A172 (cell line): ENCODE measurements at regions not wholly inside any gene's neighbourhood (a gene's known extent, or its start where the extent isn't known, plus 50 kb on each side); places are given as distances from the start of the nearest gene placed in this dataset.
A peak's percentile ranks its signal among the peaks of the same experiment; 100 is the strongest.
"Not testable (repeated sequence)": the region's sequence is repeated elsewhere in the genome, so short reads cannot be mapped to it uniquely, and the experiment has no call there.

Experiments
- DNase-seq: peaks from one replicate; pipeline ENCODE4 v3.0.0-alpha.2; 2015; ENCODE audit warnings: low spot score

DNA sequence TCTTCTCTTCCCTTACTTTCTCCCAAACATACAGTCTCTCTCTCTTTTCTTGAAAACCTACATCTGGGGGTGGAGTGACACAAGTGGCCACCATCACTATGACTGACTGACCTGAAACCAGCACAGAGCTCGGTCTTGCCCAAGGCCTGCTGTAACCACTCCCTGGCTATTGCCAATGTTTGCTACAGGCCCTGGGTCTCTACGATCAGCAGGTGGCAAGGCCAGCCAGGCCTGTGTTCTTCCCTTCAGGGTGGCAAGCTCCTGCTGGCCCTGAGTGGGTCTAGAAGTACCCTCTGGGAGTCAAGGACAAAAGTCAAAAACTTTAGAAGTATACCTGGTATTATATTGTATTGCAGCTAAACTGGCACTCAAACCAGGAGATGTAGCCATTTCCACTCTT lies 140.9 kb upstream of the TGFBR2 start:
- no peak for DNase-seq

DNA sequence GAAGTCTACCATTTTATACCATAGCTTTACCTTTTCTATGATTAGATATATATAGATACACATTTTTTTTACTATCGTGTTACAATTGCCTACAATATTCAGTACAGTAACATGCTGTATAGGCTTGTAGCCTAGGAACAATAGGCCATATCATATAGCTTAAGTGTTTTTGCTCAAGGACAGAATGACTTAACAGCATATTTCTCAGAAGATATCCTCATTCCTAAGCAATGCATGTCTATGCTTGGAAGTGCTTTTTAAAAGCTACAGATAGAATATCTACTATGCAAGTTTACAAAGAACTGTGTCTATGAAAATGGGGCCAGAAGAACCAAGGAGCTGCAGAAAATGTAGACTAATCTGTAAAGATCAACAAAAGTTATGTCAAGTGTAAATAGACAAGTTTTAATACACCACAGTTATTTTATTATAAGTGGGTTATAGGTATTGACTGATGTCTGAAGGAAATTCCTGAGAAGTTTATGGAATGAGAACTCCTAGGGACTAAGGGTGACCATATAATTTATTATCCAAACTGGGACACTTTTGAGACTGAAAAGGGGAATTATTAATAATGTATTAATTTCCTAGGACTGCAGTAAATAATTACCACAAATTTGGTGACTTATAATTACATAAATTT lies 138.7 kb upstream of the TGFBR2 start:
- no peak for DNase-seq

DNA sequence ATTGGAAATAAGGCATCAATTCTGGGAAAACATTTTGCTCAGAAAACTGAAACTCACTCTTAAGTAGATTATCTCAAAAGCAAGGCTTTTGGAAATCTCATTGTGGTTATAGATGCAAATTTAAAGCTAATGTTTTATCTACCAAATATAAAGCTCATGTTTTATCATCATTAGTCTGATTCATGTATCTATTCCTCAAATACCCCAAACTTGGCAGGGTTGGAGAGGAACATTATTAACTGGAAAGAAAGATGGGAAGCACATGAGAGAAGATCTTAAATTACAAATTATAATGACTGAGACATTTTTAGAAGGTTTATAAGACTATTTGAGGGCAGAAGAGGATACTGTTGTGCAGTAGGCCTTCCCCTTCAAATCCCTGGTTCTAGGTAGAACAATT lies 137.3 kb upstream of the TGFBR2 start:
- no peak for DNase-seq

DNA sequence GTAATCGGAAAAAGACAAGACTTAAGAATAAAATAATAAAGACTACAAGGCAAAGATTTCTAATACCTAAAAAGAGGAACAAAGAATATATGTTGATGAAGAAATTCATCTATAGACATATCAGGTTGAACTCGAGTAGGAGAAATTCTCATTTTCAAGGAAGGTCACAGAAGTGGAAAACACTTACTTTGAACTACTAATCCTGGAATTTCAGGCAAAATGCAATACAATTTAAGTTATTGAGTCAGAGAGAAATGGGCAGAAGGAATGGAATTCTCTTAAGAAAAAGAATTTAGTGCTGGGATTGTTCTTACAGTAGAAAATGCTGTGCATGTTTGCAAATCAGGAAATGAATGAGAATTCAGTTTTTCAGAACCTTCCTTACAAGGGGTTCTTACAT lies 135.9 kb upstream of the TGFBR2 start:
- no peak for DNase-seq

DNA sequence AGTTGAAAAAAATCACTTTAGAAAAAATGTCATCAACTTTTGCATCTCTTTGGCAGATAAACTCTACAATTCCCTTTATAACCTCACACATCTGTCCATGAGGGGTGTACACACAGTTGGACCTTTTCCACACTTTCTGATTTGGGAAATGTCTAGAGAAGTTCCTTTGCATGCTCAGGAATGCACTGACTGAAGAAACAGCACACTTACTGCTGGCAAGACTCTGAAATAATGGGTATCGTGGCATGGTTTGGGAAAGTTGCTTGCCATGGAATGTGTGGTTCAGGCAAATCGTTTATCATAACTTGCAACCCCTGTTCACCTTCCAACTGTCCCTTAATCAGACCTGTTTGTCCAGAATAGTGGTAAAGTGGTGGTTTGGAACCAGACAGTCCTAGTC lies 135.3 kb upstream of the TGFBR2 start:
- no peak for DNase-seq

DNA sequence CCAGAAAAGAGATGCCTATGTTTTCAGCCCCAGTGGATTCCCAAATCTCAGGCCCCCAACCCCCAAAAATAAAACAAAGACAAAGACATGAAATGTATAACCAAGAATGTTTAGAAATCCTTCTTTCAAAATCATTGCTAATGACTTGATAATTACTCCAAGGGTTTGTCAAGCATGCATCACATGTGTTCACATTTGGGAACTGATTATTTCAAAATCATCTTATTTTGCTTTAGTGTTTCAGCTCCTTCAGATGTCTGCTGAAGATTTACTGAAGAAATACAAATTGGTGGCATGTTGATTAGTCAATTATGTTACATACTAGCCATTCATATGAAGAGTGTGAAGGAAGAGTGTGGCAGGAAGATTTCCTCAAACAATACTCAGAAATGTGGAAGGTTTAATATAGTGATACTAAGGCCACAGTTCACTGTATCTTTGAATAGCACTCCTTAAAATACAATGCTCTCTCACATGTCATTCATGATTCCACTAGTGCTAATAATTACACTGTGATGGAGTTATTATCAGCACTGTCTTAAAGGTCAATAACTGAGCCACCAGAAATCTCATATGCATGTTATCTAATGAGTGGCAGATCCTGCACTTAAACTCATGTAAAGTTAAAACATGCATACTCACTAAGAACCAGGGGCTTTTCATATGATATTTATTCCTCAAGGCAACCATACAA lies 134.5 kb upstream of the TGFBR2 start:
- DNase-seq, result no peak

DNA sequence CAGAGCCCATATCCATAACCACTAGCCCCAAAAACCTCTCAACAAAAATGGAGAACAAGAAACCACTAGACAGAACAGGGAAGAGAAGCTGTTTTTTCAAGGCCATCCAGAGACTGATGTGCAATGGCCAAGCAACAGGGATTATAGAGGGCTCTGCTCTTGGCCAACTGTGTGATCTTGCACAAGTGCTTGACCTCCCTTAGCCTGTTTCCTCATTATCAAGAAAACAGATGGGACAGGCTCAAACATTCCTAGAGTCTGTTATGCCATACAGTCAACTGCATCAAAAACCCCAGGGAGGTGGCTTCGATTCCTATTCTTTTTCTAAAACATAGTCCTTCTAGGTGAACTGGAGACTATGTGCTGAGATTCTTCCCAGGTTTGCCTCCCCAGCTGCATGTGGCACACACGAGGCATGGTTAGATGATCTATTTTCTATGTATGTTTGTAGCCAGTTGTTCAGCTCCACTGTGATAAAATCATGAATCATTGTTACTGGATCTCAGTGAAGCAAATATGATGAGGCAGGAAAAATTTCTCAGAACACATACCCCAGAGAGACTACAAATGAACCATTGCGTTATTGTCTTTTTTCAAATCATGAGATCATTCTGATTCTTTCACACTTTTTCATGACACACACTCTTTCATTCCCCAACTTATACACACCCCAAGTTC lies 132.9 kb upstream of the TGFBR2 start:
- DNase-seq, result no peak

DNA sequence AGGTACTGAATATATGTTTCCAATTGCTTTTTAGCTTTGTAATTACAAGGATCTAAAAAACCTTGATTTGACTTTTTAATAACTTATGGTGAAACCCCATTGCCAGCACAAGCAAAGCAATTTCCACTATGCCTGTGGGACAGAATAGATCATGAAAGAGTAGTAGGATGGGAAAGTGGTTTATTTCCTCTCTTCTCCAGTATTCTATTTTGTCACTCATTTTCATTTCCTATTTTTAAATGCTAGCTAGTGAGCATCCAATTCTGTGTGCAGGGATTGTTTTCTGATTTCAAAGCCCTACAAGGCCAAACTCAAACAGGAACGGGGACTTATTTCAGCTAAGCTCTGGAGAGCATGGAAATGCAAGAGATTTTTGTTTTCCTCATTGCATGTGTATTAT lies 132.0 kb upstream of the TGFBR2 start:
- no peak for DNase-seq

DNA sequence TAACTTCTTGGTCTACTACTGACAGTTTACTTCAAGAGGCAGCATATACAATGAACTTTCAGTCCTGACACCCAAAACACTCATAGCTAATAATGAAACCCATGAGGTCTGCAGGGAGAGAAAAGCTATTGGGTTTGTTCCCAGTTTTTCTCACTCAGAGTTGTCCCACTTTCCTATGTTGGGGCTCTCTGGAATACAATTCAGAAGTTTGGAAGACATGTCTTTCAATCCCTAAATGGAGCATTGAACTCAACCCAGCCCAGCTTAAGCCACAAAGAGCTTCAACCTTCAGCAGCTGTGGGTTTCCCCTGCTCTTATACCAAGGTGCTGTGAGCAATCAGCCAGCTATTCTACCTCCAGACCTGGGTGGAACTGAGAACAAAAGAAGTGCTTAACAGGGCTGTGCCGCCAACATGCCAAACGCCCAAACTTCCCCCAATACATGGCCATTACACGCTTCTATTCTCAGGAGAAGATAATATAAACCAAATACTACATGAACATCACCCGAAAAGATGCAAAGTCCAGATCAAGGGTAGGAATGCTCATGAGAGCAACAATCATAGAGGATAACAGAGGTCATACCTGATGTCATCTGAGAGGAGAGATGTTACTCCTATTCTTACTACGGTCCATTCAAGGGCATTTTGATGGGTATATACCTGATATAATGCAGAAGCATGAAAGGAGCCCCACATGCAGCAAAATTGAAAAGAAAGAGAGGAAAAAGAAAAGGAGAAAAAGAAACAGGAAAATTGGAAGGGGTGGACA lies 131.2 kb upstream of the TGFBR2 start:
- DNase-seq, result no peak

DNA sequence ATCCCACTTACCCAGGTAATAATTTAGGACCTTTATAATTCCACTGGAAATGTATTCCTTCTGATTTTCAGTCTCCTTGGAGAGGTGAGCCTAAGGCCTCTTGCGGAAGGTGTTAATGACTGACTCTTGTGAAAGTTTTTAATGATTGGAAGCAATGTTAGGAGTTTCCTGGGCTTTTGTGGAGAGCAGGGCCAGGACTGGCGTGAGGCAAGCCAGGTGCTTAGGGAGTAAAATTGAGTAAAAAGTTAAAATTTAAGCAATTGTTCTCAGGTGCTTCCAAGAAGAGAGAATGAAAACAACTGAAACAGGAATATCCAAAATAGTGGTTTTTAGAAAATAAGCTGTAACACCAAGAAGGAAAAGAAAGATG lies 130.6 kb upstream of the TGFBR2 start:
- no peak for DNase-seq

DNA sequence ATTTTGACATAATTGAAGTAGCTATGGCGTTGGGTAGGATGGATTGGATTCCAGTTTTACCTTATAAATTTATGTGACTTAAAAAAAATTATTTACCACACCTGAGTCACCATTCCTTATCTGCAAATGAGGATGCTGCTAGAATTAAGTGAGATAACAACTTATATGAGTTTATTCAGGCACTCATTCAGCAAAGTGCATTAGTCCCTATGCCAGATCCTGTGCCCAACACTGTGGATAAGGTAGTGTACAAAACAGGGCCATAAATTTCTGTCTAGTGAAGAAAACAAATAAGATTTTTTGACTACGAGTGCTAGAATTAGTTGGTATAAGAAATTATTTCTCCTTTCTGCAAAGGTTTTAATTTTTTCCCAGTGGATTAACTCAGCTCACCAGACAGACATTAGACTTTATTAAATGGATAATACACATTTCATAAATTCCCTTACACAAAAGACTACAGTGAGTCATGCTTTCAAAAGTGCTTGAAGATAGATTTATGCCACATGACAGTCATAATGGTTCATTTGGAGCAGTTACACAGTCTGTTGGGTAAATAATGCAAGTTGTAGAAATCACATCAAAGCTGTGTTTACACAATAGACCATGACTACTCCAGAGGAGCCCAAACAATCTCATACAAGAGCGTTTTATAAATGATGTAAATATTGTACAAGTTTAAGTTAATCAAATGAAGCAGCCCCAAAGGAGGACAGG lies 129.9 kb upstream of the TGFBR2 start:
- DNase-seq, result peak; percentile 15

DNA sequence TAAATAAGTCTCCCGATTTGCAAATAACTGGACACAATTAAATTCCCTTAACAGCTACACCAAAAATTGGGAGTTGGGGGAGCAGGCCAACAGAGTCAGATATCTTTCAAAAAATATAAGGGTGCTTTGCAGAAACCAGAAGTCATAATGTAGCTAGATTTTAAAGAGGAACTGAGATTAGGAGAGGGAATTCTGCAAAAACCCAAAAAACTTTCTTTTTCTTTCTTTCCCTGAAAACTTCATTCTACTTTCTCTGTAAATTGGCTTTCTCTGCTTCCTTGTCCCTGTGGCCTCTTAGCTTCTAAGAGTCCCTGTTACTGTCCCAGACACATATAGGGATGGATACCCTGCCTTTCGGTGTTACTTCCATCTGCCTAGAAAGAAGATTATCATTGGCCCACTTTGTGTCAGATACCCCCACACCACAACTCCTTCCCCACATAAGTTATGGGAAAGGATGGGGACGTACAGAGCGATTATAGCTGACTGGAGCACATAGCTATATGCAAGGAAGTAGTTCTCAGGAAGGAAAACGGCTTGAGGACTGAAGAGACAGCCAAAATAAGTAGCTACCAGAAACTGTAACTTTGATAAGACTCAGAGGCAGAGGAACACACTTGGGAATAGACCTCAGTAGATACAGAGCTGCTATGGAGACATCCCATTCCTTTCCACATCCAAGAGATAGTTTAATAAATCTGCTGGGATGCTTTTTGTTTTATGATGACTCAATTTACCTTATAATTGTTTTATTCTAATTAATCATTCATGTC lies 129.1 kb upstream of the TGFBR2 start:
- no peak for DNase-seq

DNA sequence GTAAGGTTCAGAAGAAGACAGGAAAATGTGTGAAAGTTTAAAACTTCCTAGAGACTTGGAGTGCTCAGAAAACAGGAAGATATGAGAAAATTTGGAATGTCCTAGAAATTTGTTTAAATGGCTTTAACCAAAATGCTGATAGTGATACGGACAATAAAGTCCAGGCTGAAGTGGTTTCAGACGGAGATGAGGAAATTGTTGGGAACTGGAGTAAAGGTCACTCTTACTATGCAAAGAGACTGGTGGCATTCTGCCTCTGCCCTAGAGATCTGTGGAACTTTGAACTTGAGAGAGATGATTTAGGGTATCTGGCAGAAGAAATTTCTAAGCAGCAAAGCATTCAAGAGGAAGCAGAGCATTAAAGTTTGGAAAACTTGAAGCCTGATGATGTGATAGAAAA lies 126.7 kb upstream of the TGFBR2 start:
- not testable (repeated sequence) for DNase-seq

DNA sequence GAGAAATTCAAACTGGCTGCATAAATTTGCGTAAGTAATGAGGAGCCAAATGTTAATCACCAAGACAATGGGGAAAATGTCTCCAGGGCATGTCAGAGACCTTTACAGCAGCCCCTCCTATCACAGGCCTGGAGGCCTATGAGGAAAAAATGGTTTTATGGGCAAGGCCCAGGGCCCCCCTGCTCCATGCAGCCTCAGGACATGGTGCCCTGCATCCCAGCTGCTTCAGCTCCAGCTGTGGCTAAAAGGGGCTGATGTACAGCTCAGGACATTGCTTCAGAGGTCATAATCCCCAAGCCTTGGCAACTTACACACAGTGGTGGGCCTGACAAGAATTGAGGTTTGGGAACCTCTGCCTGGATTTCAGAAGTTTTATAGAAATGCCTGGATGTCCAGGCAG lies 126.2 kb upstream of the TGFBR2 start:
- DNase-seq, result not testable (repeated sequence)

DNA sequence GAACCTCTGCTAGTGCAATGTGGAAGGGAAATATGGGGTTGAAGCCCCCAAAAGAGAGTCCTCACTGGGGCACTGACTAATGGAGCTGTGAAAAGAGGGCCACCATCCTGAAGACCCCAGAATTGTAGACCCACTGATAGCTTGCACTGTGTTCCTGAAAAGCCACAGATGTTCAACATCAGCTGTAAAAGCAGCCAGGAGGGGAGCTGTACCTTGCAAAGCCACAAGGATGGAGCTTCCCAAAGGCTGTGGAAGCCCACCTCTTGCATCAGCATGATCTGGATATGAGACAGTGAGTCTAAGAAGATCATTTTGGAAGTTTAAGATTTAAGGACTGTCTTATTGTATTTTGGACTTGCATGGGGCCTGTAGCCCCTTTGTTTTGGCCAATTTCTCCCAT lies 125.8 kb upstream of the TGFBR2 start:
- DNase-seq, result no peak

DNA sequence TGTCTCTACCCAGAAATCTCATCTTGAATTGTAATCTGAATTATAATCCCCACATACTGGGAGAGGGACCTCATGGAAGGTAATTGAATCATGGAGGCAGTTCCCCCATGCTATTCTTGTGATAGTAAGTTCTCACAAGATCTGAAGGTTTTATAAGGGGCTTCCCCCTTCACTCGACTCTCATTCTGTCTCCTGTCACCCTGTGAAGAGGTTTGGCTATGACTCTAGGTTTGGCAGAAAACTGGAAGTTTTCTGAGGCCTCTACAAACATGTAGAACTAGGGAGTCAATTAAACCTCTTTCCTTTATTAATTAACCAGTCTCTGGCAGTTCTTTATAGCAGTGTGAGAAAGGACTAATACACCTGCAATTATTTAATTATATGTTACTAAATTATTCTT lies 125.2 kb upstream of the TGFBR2 start:
- DNase-seq, result no peak

DNA sequence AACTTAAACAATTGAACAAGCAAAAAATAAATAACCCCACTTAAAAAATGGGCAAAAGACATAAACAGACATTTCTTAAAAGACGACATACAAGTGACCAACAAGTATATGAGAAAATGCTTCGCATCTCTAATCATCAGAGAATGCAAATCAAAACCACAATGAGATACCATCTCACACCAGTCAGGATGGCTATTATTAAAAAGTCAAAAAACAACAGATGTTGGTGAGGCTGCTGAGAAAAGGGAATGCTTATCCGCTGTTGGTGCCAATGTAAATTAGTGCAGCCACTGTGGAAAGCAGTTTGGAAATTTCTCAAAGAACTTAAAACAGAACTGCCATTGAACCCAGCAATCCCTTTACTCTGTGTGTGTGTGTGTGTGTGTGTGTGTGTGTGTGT lies 122.2 kb upstream of the TGFBR2 start:
- not testable (repeated sequence) for DNase-seq

DNA sequence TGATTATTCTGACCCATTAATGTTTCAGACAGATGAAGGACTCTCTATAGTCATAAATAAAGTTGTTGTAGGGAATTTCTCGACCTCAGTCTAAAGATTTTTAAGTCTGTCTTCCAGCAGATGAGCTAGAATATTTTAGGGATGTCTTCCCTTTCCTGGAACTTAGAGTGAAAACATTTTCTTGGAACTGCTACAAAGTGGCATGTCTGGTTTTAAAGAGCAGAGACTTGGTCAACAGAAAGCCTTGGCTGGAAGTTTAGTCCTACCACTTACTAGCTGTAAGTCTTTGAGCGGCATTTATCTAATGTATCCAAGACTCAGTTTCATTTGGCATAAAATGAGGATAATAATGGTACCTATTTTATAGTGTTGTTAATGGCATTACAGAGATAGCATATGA lies 120.0 kb upstream of the TGFBR2 start:
- DNase-seq, result no peak

DNA sequence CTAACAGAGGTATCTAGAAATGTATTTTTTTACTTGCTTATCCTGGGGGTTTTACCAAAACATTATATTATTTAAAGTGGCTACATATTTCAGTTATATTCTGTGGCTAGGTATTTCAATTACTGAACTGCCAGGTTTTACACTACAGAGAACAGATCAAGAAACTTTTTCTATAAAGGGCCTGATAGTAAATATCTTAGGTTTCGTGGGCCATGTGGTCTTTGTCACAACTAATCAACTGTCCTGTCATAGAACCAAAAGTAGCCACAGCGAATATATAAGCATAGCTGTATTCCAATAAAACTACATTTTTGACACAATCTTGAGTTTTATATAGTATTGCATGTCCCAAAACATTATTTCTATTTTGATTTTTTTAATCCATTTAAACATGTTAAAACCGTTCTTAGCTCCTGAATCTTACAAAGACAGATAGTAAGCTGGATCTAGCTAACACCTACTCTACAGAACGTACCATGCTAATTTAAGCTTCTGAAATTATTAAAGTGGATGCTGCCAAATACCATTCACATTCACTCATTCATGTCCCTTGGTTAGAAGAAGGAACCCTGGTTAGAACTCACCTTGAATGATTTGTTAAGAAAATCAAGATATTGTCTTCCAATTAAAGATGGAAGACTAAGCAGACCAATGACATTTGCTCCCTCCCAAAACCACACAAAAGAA lies 118.2 kb upstream of the TGFBR2 start:
- no peak for DNase-seq

DNA sequence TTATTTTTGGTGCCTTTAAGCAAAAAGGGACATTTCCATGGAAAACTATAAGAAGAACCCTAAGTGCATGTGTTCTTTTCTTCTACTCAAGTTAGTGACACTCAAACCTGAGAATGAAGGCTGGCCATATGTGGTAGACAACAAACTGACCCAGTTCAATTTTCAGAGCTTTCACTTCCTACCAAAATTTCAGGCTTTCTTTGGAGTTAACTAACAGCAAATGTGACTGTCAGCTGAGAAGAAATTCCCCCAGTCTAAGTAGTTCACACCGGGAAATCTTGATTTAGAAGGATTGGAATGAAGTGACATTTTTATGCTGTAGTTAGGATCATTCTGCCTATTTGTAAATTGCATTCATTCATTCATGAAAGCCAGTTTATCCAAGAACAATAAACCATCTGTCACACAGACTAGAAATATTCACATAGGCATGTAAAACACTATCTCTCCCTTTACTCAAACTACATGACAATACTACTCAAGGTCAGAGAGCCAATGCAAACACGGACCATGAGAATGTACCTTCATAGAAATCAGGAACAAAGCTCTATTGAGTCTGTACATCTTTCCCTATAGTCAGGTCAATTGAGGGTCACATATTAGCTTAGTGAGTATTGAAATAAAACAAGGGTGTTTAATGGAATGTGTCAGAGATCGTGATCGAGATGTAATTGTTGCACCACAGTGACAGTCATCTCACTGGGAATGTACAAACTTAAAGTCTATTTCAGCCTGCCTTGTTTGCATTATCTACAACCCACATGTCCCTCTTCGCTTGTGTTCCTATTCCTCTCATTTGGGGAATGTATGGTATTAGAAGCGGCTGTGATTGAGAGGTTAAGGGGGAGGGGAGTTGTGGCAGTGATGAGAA lies 113.8 kb upstream of the TGFBR2 start:
- DNase-seq, result no peak
